WERI-Rb-1 (cell line): ENCODE measurements at regions not wholly inside any gene's neighbourhood (a gene's known extent, or its start where the extent isn't known, plus 50 kb on each side); places are given as distances from the start of the nearest gene placed in this dataset.

ENCODE experiments used
- DNase-seq: peaks from one replicate; pipeline ENCODE4 v3.0.0-alpha.2; 2020
- H3K27ac ChIP-seq: fragments of 250-450 bp; sonication (Bioruptor Pico); 2 replicates; pipeline ENCODE4 v1.5.1; 2020; ENCODE audit warnings: mild to moderate bottlenecking, moderate library complexity
- H3K27me3 ChIP-seq: fragments of 250-450 bp; sonication (Bioruptor Pico); 2 replicates; pipeline ENCODE4 v1.5.1; 2021; ENCODE audit warnings: mild to moderate bottlenecking, low read depth, moderate library complexity; ENCODE audit not compliant: insufficient read depth, severe bottlenecking
- H3K36me3 ChIP-seq: fragments of 250-450 bp; sonication (Bioruptor Pico); 2 replicates; pipeline ENCODE4 v1.5.1; 2020; ENCODE audit warnings: mild to moderate bottlenecking, moderate library complexity
- H3K4me3 ChIP-seq: 2 replicates; pipeline ENCODE4 v1.5.1; 2011; ENCODE audit warnings: low read depth, mild to moderate bottlenecking, control low read depth, low read length
- H3K9me3 ChIP-seq: fragments of 250-450 bp; sonication (Bioruptor Pico); 2 replicates; pipeline ENCODE4 v1.5.1; 2021; ENCODE audit warnings: mild to moderate bottlenecking, moderate library complexity; ENCODE audit not compliant: severe bottlenecking
- CTCF ChIP-seq: IDR thresholded peaks from 2 replicates; pipeline ENCODE4 v1.5.1; 2011; ENCODE audit warnings: low read depth, mild to moderate bottlenecking, control low read depth, inconsistent platforms, low read length

GRCh38 chr3:1847571-1847970, 251.1 kb upstream of the CNTN4 start:
- Histone ChIP-seq H3K9me3 (no peaks in the 10 kb centered on the region), H3K27me3 (no peaks in the 10 kb centered on the region)

DNA sequence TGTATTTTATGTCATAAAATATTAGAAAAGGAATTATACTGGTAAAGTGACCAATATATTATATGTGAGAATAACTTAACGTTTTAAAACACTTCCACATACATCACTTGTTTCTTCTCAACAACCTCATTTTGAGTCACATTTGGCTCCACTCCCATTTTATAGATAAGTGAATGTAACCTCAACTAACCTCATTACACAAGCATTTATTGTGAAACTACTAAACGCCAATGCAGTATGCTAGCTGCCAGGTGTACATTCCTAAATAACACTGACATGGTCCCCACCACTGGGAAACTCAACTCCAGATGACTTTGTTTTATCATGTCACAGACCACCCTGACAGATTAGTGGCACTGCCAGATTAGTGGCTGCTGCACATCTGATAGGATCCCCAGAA, 249.7 kb upstream of the CNTN4 start:
- no peak for TF ChIP-seq CTCF
- DNase-seq: no peak
- H3K9me3 ChIP-seq: no peaks in the 10 kb centered on the region
- no peaks in the 10 kb centered on the region for H3K27me3 ChIP-seq
- H3K4me3 ChIP-seq: no peak overlapping the region
- H3K27ac ChIP-seq: no peak overlapping the region
- H3K36me3 ChIP-seq: no peaks in the 10 kb centered on the region

More at GRCh38 chr3:1847571-1847970, 251.1 kb upstream of the CNTN4 start:
- no peak for TF ChIP-seq CTCF
- DNase-seq: no peak
- Histone ChIP-seq H3K27ac (no peak overlapping the region), H3K36me3 (no peaks in the 10 kb centered on the region), H3K4me3 (no peak overlapping the region)

- H3K27me3 ChIP-seq: no peaks in the 10 kb centered on the region
- H3K9me3 ChIP-seq: no peaks in the 10 kb centered on the region
- H3K36me3 ChIP-seq: no peaks in the 10 kb centered on the region
These were observed 245.7 kb upstream of the CNTN4 start for GRCh38 chr3:1852950-1853349.

GRCh38 chr3:1855841-1856240, 242.8 kb upstream of the CNTN4 start:
- DNase-seq: no peak
- no peaks in the 10 kb centered on the region for H3K9me3 ChIP-seq
- no peak for TF ChIP-seq CTCF
- no peaks in the 10 kb centered on the region for H3K27me3 ChIP-seq
- no peak overlapping the region for H3K27ac ChIP-seq
- no peak overlapping the region for H3K4me3 ChIP-seq
- H3K36me3 ChIP-seq: no peaks in the 10 kb centered on the region

More at GRCh38 chr3:1852950-1853349, 245.7 kb upstream of the CNTN4 start:
- no peak for TF ChIP-seq CTCF
- H3K4me3 ChIP-seq: no peak overlapping the region
- no peak overlapping the region for H3K27ac ChIP-seq
- DNase-seq: no peak

GRCh38 chr3:1870738-1871137, 227.9 kb upstream of the CNTN4 start:
- DNase-seq: no peak
- Histone ChIP-seq H3K9me3 (no peaks in the 10 kb centered on the region), H3K4me3 (no peak overlapping the region), H3K36me3 (no peaks in the 10 kb centered on the region), H3K27me3 (no peaks in the 10 kb centered on the region), H3K27ac (no peak overlapping the region)
- no peak for TF ChIP-seq CTCF

DNA sequence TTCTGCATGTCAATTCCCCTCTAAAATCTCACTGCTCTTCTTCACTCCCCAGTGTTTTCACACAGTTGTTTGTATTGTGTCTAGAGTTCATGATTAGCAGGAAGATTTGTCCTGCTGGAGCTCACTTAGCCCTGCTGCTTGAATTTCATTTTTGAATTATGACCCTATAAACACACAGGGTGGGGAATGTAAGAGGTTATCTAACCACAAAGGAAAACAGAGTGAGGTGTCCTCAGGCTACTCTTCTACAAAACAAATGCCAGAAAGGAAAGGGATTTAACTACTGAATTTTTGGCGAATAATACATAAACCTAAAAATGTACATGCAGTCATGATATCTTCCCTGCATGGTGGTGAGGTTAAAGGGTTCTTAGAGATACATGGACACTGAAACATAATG, 215.1 kb upstream of the CNTN4 start:
- no peaks in the 10 kb centered on the region for H3K27me3 ChIP-seq
- TF ChIP-seq CTCF: no peak
- H3K36me3 ChIP-seq: no peaks in the 10 kb centered on the region
- no peak overlapping the region for H3K27ac ChIP-seq
- no peak for DNase-seq
- H3K9me3 ChIP-seq: no peaks in the 10 kb centered on the region
- H3K4me3 ChIP-seq: no peak overlapping the region
